Stomach (tissue), 4 donors: ENCODE measurements at regions not wholly inside any gene's neighbourhood (a gene's known extent, or its start where the extent isn't known, plus 50 kb on each side); places are given as distances from the start of the nearest gene placed in this dataset.

Source experiments
- EP300 ChIP-seq: sonication (generic); formaldehyde crosslinking; IDR thresholded peaks from one replicate; pipeline ENCODE4 v1.6.1; 2017; ENCODE audit warnings: antibody characterized with exemption
- POLR2A ChIP-seq, 4 donors: fragments of 450-650 bp; IDR thresholded peaks; one replicate each; pipeline ENCODE4 v1.6.1; 2016; ENCODE audit warnings: antibody characterized with exemption in 4 of 4, control low read depth in 2 of 4, mild to moderate bottlenecking in 1 of 4, moderate library complexity in 1 of 4
- POLR2AphosphoS5 ChIP-seq, 3 donors: sonication (generic); formaldehyde crosslinking; IDR thresholded peaks; one replicate each; pipeline ENCODE4 v1.6.1; 2016; ENCODE audit warnings: antibody characterized with exemption in 3 of 3
- TF ChIP-seq, protein P1 (sequence below), 7 experiments: fragments of 450-650 bp in 4 of 7; fragments of 200-600 bp in 3 of 7; sonication (generic) in 3 of 7; IDR thresholded peaks; one replicate each; pipeline ENCODE4 v1.5.1; 2016 to 2019; ENCODE audit warnings: antibody characterized with exemption in 7 of 7, control low read depth in 2 of 7, mild to moderate bottlenecking in 1 of 7

GRCh38 chr6:125453516-125453915 lies 151.7 kb upstream of the HDDC2 start:
- TF ChIP-seq, protein P1, sequence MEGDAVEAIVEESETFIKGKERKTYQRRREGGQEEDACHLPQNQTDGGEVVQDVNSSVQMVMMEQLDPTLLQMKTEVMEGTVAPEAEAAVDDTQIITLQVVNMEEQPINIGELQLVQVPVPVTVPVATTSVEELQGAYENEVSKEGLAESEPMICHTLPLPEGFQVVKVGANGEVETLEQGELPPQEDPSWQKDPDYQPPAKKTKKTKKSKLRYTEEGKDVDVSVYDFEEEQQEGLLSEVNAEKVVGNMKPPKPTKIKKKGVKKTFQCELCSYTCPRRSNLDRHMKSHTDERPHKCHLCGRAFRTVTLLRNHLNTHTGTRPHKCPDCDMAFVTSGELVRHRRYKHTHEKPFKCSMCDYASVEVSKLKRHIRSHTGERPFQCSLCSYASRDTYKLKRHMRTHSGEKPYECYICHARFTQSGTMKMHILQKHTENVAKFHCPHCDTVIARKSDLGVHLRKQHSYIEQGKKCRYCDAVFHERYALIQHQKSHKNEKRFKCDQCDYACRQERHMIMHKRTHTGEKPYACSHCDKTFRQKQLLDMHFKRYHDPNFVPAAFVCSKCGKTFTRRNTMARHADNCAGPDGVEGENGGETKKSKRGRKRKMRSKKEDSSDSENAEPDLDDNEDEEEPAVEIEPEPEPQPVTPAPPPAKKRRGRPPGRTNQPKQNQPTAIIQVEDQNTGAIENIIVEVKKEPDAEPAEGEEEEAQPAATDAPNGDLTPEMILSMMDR (IDR thresholded peaks at IDR 0.05), result no peak
- TF ChIP-seq POLR2A (IDR thresholded peaks at IDR 0.05) (no peak), POLR2AphosphoS5 (IDR thresholded peaks at IDR 0.05) (no peak), EP300 (no peak)
